Transverse colon (tissue), 3 donors: ENCODE measurements at regions not wholly inside any gene's neighbourhood (a gene's known extent, or its start where the extent isn't known, plus 50 kb on each side); places are given as distances from the start of the nearest gene placed in this dataset.

ENCODE experiments used
- POLR2A ChIP-seq: fragments of 450-650 bp; IDR thresholded peaks from one replicate; pipeline ENCODE4 v1.6.1; 2016; ENCODE audit warnings: antibody characterized with exemption, mild to moderate bottlenecking, moderate library complexity
- TF ChIP-seq, protein P1 (sequence below), 5 experiments: fragments of 200-600 bp in 3 of 5; fragments of 450-650 bp in 2 of 5; sonication (generic) in 3 of 5; IDR thresholded peaks; 1 replicate in 2 of 5; 2 replicates in 3 of 5; pipeline ENCODE4 v1.5.1; 2016 to 2017; ENCODE audit warnings: antibody characterized with exemption in 5 of 5, inconsistent platforms in 3 of 5, mild to moderate bottlenecking in 2 of 5, moderate library complexity in 1 of 5

DNA sequence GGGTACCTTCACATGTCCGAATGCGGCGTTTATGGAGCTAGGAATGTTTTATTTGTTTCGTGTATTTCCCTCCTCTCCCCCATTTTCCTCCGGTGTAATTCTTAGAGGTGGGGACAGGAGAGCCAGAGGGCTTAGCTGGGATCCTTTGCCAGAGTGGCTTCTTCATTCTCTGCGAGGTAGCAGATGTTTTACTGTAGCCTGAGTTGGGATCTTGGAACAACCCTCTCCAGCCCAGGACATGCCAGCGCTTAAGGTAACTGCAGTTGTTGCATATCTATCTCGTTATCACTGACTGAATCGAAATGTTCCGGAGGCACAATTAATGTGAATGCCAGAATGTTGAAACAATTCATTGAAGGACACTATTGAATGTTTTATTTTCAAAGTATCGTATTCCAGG lies 59.0 kb upstream of the DYNLT3 start:
- TF ChIP-seq, protein P1, sequence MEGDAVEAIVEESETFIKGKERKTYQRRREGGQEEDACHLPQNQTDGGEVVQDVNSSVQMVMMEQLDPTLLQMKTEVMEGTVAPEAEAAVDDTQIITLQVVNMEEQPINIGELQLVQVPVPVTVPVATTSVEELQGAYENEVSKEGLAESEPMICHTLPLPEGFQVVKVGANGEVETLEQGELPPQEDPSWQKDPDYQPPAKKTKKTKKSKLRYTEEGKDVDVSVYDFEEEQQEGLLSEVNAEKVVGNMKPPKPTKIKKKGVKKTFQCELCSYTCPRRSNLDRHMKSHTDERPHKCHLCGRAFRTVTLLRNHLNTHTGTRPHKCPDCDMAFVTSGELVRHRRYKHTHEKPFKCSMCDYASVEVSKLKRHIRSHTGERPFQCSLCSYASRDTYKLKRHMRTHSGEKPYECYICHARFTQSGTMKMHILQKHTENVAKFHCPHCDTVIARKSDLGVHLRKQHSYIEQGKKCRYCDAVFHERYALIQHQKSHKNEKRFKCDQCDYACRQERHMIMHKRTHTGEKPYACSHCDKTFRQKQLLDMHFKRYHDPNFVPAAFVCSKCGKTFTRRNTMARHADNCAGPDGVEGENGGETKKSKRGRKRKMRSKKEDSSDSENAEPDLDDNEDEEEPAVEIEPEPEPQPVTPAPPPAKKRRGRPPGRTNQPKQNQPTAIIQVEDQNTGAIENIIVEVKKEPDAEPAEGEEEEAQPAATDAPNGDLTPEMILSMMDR (IDR thresholded peaks at IDR 0.05) = no peak
- no peak for TF ChIP-seq POLR2A
